GM18861 (cell line): ENCODE measurements at regions not wholly inside any gene's neighbourhood (a gene's known extent, or its start where the extent isn't known, plus 50 kb on each side); places are given as distances from the start of the nearest gene placed in this dataset.
"Not testable (repeated sequence)": the region's sequence is repeated elsewhere in the genome, so short reads cannot be mapped to it uniquely, and the experiment has no call there.

ENCODE experiments used
- ATAC-seq: cut with Tn5 transposase; IDR thresholded peaks from one replicate; pipeline ENCODE4 v1.9.1; 2021; ENCODE audit not compliant: unreplicated experiment

- ATAC-seq, result no peak
Measured at GRCh38 chr16:55061126-55061525, 130.5 kb downstream of the IRX5 start.

DNA sequence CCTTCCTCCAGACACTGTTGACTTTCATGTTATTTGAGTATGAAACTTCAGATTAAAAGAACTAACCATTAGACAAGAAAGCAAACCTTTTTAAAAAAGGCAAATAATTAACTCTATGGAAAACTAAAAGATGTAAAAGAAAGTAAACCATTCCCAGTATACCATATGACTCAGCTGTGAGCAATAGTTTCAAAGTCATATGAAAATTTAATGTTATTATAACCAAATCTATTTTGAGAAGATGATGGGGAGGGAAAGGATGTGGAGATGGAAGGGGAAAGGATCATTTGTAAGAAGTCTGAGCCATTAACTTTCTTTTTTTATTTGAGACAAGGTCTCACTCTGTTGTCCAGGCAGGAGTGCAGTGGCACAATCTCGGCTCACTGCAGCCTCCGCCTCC, 131.8 kb downstream of the IRX5 start:
- no peak for ATAC-seq

- no peak for ATAC-seq
Measured at GRCh38 chr16:55072976-55073375, 142.3 kb downstream of the IRX5 start.

DNA sequence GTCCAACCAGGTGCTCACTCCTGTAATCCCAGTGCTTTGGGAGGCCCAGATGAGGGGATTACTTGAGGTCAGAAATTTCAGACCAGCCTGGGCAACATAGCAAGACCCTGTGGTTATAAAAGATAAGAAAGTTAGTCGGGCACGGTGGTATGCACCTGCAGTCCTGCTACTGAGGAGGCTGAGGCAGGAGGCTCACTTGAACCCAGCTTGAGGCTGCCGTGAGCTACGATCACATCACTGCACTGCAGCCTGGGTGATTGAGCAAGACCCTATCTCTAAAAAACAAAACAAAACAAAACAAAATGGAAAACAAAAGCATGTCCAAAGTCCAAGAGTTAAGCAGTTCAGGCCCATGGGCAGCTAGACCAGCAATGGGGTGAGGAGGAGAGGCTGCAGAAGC, 143.2 kb downstream of the IRX5 start:
- no peak for ATAC-seq

GRCh38 chr16:55075208-55075607, 144.5 kb downstream of the IRX5 start:
- ATAC-seq, result not testable (repeated sequence)

DNA sequence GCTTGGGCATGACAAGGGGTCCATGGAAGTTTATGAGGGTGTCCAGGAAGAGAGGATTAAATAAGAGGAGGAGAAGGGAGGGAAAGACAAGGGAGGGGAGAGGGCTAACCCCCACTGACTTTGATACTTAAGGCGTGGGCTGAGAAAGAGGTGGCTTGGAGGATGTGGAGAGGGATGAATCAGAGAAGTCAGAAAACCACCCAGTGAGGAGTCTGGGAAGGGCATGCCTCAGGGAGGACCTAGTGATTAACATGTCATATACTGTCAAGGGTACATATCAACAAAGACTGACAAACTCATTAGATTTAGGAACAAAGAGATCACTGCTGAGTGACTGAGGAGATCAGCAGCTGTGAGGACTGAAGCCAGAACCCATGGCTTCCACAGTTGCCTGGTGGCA, 145.4 kb downstream of the IRX5 start:
- no peak for ATAC-seq

- no peak for ATAC-seq
Measured at GRCh38 chr16:55077266-55077665, 146.6 kb downstream of the IRX5 start.

GRCh38 chr16:55078153-55078552, 147.5 kb downstream of the IRX5 start:
- ATAC-seq, result no peak

GRCh38 chr16:55078699-55079410, 148.2 kb downstream of the IRX5 start:
- no peak for ATAC-seq

DNA sequence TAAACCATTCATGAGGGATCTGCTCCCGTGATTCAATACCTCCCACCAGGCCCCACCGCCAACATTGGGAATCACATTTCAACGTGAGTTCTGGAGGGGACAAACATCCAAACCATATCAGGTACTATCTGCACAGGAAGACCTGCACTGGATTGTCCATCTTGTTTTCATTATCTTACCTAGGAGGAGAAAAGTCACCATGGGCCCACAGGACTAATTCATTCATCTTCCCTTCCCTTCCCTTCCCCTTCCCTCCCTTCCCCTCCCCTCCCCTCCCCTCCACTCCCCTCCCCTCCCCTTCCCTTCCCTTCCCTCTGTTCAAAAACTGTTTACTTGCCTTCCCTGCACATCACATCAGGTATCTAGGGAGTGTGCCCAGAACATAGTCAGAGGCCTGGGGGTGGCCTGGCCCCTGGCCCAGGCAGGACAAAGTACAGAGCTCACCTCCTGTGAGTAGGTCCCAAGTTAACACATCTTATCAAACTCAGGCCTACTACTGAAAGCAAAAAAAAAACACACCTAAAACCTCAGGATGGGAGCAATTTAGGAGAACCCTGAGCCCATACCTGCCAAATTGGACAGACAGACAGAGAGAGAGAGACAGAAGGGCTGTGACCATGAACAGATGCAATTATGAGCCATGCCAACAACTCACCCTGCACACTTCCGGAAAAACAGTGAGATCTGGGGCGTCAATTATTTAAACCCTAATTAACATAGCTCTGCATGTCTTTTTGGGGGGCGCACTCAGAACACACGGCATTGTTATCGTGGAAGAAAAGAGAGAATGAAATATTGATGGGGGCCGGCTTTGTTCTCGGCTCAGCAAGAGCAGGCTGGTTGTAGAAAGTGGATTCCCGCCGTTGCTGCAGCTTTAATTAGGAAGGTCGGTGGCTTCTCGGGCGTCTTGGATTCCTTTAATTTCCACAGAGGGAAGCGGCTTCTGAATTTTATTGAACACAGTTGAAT, 151.2 kb downstream of the IRX5 start:
- no peak for ATAC-seq

DNA sequence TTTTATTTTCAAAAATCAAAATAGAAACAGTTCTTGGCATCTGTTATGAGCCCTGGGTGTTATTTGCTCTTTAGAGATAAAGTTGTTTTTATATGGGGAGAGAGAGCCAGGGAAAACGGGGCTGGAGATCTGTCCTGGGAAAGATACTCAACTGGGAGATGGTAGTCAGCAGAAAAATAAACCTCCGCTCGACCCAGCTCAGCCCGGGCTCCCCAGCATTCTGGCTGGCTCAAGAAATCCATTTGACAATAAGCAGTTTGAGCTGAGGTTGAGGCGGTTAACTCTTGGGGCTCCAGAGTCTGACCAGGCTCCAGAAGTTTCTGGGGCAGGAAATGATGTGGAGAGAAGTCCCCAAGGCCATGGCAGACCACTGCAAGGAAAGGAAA, 151.9 kb downstream of the IRX5 start:
- no peak for ATAC-seq

- no peak for ATAC-seq
Measured at GRCh38 chr16:55083052-55083451, 152.4 kb downstream of the IRX5 start.

DNA sequence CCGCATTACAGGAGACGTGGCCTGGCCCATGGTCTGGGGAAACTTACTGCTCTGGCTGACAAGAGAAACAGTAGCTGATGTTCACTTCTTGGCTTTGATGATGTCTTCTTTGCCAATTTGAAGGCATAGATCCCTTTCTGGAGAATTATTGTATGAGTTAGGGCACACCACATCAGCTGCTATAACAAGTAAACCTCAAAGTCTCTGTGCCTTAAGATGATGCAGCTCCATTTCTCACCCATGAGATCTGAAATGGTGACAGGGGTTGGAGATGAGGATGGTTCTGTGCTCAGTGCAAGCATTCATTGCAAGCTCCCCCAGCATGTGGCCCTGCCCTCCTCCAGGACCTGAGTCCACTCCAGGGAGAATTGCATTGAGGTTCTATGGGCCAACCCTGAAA, 157.4 kb downstream of the IRX5 start:
- no peak for ATAC-seq

DNA sequence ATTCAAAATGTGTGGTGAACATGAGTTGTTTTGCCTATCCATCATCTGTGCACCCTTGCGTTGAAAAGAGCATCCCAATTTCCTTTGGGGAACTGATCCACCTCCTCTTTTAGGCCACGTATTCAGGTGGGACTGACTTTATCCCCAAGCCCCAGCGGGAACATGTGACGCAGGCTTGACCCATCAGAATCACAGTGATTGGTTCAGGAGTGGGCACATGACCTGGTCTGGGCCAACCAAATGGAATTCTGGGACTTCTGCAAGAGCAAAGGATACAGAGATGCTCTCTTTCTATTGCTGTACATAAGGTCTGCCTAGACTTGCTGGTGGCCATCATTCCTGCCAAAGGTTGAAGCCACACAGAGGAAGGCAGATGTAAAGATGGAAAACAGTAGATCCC, 158.9 kb downstream of the IRX5 start:
- ATAC-seq, result no peak

DNA sequence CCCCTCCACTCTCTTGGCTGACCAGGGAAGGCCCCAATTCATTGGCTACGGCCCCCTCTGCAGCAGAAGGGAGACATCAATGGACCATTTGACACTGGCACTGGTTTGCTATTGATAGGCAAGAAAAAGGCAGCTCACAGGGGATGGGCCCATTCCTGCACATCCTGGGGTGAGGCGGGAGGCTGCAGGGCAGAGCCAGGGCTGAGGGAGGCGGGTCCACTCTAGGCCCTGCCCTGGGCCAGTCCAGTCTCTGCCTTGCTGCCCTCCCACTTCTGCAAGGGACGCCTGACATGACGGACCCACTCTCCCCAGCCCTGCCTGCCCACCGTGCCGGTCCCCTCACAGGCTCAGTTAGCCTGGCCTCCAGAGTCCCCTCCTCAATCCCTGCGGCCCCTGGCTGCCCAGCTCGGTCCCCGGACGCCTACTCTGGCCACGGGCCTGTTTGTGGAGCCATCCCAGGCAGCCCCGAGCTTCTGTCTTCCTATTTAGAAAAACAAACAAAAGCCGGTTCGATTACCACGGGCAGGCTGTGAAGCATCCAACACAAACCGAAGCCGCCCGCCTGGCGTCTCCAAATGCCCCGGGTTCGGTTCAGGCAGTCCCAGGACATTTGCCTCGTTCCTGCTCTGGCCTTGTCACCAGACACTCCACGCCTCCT, 160.7 kb downstream of the IRX5 start:
- ATAC-seq, result no peak

- ATAC-seq, result no peak
Measured at GRCh38 chr16:55091871-55092230, 161.2 kb downstream of the IRX5 start.

GRCh38 chr16:55100100-55100499, 169.4 kb downstream of the IRX5 start:
- no peak for ATAC-seq

GRCh38 chr16:55101026-55101425, 170.4 kb downstream of the IRX5 start:
- ATAC-seq, result no peak

DNA sequence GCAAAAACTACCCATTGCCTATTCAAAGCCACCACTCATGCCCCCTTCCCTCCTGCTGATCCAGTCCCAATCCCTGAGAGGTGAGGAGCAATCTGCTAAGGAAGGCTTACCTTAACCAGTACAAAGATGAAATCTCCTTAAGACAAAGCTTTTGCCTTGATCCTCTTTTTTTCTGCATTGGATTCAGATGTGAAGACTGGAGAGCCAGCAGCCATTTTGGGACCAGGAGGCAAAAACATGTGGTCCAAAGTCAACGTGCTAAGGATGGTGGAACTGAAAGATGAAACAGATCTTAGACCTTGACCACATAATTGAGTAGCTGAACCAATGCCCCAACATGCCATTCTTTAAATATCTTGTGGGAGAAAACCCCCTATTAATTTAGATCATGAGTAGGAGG, 171.4 kb downstream of the IRX5 start:
- no peak for ATAC-seq

- no peak for ATAC-seq
Measured at GRCh38 chr16:55102531-55102930, 171.9 kb downstream of the IRX5 start.

DNA sequence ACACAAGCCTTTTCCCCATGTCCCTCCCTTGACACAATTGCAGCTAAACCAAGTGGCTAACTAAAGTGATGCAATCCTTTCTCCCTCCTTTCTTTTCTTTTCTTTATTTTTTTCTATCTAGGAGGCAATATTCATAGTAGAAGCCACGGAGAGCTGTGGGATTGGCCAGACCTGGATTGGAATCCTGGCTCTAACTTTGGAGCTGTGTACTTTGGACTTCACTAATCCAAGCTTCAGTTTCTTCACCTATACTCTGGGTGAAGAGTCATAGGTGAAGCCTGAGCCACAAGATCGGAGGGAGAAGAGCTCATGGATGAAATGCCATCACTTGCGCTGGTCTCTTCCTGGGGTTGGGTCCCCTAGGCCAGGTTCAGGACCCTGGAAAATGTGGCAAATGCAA, 177.2 kb downstream of the IRX5 start:
- ATAC-seq, result no peak

GRCh38 chr16:55113210-55113609, 182.5 kb downstream of the IRX5 start:
- ATAC-seq, result no peak
